BJ (cell line): ENCODE measurements at regions not wholly inside any gene's neighbourhood (a gene's known extent, or its start where the extent isn't known, plus 50 kb on each side); places are given as distances from the start of the nearest gene placed in this dataset.

Source experiments
- CTCF ChIA-PET: fragments of 350-600 bp; formaldehyde crosslinking; extraction: SDS; loops from one replicate; lab custom pipeline; 2021; ENCODE audit warnings: antibody characterized with exemption, inconsistent platforms; lab: Yijun Ruan, JAX
- POLR2A ChIA-PET: fragments of 300-600 bp; sonication (Branson Sonifier 250); formaldehyde crosslinking; extraction: SDS; loops from one replicate; lab custom pipeline; 2021; ENCODE audit warnings: antibody characterized with exemption; lab: Charles Lee
- DNase-seq: peaks from one replicate; pipeline ENCODE4 v3.0.0-alpha.2; 2011; ENCODE audit warnings: low read depth
- H3K27me3 ChIP-seq: 2 replicates; pipeline ENCODE4 v1.6.0; 2011; ENCODE audit warnings: low read length; ENCODE audit not compliant: control insufficient read depth, insufficient read depth
- H3K36me3 ChIP-seq: 2 replicates; pipeline ENCODE4 v1.5.1; 2011; ENCODE audit warnings: low read length; ENCODE audit not compliant: control insufficient read depth, insufficient read depth
- H3K4me3 ChIP-seq: 2 replicates; pipeline ENCODE4 v1.5.1; 2011; ENCODE audit warnings: low read depth, mild to moderate bottlenecking, control low read depth, low read length
- TF ChIP-seq, protein P1 (sequence below): IDR thresholded peaks from 2 replicates; pipeline ENCODE4 v1.5.1; 2011; ENCODE audit warnings: low read depth, mild to moderate bottlenecking, control low read depth, inconsistent platforms, low read length, moderate library complexity; ENCODE audit not compliant: insufficient read depth

DNA sequence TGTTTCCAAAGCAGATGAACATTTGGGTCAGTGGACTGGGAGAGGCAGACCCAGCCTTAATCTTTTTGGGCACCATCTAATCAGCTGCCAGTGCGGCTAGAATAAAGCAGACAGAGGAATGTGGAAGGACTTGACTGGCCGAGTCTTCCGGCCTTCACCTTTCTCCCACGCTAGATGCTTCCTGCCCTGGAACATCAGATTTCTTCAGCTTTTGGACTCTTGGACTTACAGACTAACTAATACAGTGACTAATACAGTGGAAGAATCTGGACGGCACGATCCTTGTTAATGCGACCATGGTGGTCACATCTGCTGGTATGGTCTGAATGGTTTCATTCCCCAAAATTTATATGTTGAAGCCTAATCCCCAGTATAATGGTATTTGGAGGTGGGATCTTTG is 122.6 kb upstream of the NXT1 start:
- ChIA-PET CTCF (no interaction called here), POLR2A (no interaction called here)
- TF ChIP-seq, protein P1, sequence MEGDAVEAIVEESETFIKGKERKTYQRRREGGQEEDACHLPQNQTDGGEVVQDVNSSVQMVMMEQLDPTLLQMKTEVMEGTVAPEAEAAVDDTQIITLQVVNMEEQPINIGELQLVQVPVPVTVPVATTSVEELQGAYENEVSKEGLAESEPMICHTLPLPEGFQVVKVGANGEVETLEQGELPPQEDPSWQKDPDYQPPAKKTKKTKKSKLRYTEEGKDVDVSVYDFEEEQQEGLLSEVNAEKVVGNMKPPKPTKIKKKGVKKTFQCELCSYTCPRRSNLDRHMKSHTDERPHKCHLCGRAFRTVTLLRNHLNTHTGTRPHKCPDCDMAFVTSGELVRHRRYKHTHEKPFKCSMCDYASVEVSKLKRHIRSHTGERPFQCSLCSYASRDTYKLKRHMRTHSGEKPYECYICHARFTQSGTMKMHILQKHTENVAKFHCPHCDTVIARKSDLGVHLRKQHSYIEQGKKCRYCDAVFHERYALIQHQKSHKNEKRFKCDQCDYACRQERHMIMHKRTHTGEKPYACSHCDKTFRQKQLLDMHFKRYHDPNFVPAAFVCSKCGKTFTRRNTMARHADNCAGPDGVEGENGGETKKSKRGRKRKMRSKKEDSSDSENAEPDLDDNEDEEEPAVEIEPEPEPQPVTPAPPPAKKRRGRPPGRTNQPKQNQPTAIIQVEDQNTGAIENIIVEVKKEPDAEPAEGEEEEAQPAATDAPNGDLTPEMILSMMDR = no peak

DNA sequence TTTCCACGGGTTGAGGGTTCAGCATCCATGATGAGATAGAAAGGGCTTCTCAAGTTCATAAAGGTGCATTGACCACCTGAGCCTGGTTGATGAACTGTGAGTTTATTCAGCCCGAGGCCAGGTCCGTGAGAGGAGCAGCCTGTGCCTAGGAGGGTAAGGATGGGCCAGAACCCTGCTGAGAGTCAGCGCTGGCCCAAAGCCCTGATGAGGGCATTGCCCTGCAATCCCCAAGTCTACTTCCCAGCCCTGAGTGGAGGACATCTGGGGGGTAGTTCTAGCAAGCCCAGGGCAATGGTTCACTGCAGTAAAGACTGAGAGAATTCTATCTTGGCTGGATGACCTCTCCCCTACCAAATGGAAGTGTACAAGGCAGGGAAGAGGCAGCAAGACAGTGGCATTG is 123.3 kb upstream of the NXT1 start:
- no peak for DNase-seq
- CTCF ChIA-PET = no interaction called here
- no peaks in the 10 kb centered on the region for H3K27me3 ChIP-seq
- POLR2A ChIA-PET = no interaction called here
- H3K36me3 ChIP-seq = no peaks in the 10 kb centered on the region
- TF ChIP-seq, protein P1 = no peak
- H3K4me3 ChIP-seq = no peak overlapping the region

More for the DNA sequence above, 122.6 kb upstream of the NXT1 start:
- Histone ChIP-seq H3K27me3 (no peaks in the 10 kb centered on the region), H3K36me3 (no peaks in the 10 kb centered on the region), H3K4me3 (no peak overlapping the region)
- no peak for DNase-seq

DNA sequence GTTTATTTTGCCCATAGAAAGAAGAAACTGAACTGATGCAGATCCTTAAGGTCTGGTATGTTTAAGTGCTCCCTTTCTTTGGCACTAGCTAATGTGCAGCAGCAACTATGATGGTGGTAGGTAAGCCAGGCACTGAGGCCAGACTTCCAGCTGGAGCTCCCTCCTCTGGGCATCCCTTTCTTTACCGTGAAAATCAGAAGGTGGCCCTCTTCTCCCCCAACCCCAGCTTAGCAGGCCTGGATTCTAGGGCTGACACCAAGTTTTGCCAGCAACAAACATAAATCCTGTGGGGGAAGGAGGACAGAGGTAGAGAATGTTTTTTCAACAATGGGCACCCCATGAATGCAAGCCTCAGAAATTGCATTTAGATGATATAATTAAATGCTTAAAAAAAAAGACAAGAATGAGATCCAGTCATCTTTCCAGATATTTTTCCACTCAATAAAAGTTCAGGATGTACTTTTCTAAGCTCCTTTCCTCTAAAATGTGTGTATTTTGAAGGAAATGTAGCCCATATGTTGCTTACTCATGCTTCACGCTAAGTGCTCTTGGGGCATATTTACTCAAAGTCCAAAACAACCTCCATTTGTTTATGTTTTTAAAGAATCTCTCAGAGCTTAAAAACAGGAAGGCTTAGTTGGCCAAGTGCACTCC is 123.9 kb upstream of the NXT1 start:
- DNase-seq = no peak
- CTCF ChIA-PET = interaction anchor here (0.8 kb wide), 1 partner anchor 8 kb away, joined by 4 read pairs; no protein-coding TSS in a partner anchor
- POLR2A ChIA-PET = no interaction called here
- H3K36me3 ChIP-seq = no peaks in the 10 kb centered on the region
- H3K27me3 ChIP-seq = no peaks in the 10 kb centered on the region
- H3K4me3 ChIP-seq = no peak overlapping the region
- TF ChIP-seq, protein P1 = no peak

DNA sequence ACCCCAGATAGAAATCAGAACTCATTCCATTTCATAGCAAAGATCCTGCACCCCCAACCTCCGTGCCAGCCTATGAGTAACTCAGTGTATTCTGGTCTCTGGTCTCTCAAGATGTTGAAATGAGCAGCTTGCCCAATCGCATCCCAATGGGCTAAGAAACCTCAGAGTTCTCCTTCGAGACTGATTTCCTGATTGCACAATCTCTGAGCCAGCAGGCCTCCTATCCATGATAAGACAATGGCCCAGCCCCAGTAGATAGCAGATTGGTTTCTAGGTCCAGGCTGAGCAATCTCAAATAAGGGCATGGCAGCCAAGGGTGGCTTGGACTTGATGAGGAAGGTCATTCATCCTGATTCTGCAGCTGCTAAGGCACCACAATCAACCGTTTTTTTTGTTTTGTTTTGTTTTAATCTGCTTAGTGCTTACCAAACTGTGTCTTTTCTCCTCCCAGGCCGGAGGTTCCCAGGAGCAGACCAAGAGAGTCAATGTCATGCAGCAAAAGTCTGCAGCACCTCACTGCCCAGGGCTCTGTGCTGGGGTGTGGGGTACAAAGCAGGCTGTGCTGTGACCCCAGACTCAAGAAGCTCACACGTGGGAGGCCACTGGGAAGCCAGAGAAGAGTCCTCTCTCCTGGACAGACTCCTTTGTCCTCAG is 125.1 kb upstream of the NXT1 start:
- Histone ChIP-seq H3K4me3 (no peak overlapping the region), H3K27me3 (no peaks in the 10 kb centered on the region), H3K36me3 (no peaks in the 10 kb centered on the region)
- CTCF ChIA-PET = interaction anchor here (0.8 kb wide), 1 partner anchor 9 kb away, joined by 4 read pairs; no protein-coding TSS in a partner anchor
- DNase-seq = no peak
- TF ChIP-seq, protein P1 = no peak
- POLR2A ChIA-PET = interaction anchor here (0.5 kb wide), 1 partner anchor 71 kb away, joined by 6 read pairs; no protein-coding TSS in a partner anchor

DNA sequence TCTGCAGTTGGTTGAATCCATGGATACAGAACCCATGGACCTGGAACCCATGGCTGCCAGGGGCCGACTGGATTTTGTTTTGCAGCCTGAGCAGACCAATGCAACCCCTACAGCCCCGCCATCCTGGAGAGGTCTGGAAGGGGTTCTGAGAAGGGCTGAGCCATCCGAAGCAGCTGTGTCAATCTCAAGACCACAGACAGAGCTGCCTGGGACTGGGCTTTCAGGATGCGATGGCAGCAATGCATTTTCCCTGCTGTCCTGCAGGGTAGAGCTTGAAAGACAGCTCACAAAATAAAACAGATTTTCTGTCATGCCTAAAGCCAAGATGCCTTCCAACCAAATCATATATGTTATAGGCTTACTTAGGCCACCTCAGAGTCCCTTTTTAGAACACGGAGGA is 125.8 kb upstream of the NXT1 start:
- H3K27me3 ChIP-seq = no peaks in the 10 kb centered on the region
- TF ChIP-seq, protein P1 = no peak
- CTCF ChIA-PET = interaction anchor here (0.6 kb wide), 1 partner anchor 1049 kb away, joined by 3 read pairs; no protein-coding TSS in a partner anchor
- H3K36me3 ChIP-seq = no peaks in the 10 kb centered on the region
- no peak for DNase-seq
- no peak overlapping the region for H3K4me3 ChIP-seq
- POLR2A ChIA-PET = no interaction called here
